Fibroblast of mammary gland (primary cell): ENCODE measurements at regions not wholly inside any gene's neighbourhood (a gene's known extent, or its start where the extent isn't known, plus 50 kb on each side); places are given as distances from the start of the nearest gene placed in this dataset.
A peak's percentile ranks its signal among the peaks of the same experiment; 100 is the strongest.

ENCODE experiments used
- DNase-seq: peaks from one replicate; pipeline ENCODE4 v3.0.0-alpha.2; 2010; ENCODE audit warnings: low read depth
- H3K4me3 ChIP-seq: 2 replicates; pipeline ENCODE4 v1.5.1; 2011; ENCODE audit warnings: low read depth, mild to moderate bottlenecking, low read length, moderate library complexity; ENCODE audit not compliant: control insufficient read depth
- TF ChIP-seq, protein P1 (sequence below): conservative IDR thresholded peaks from 2 replicates; pipeline ENCODE4 v1.5.1; 2011; ENCODE audit warnings: low read depth, low read length, inconsistent platforms; ENCODE audit not compliant: control insufficient read depth, insufficient read depth

DNA sequence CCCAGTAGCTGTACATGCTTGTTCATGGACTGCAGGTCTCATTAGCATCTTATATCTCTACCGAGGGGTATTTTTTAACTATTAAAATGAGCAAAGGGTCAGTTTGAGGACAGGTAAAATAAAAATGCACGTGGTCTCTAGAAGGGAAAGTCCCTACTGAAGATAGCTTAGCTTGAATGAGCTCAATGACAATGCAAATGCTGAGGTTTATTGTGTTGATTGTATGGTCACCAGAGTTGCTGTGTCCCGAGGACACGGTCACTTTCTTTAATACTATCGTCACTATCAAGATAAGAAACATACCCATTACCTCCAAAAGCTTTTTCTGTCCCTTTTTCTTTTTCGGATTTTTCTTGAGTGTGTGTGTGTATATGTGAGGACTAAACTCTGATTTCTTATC, 250.5 kb upstream of the PRKX start:
- DNase-seq: no peak
- TF ChIP-seq, protein P1, sequence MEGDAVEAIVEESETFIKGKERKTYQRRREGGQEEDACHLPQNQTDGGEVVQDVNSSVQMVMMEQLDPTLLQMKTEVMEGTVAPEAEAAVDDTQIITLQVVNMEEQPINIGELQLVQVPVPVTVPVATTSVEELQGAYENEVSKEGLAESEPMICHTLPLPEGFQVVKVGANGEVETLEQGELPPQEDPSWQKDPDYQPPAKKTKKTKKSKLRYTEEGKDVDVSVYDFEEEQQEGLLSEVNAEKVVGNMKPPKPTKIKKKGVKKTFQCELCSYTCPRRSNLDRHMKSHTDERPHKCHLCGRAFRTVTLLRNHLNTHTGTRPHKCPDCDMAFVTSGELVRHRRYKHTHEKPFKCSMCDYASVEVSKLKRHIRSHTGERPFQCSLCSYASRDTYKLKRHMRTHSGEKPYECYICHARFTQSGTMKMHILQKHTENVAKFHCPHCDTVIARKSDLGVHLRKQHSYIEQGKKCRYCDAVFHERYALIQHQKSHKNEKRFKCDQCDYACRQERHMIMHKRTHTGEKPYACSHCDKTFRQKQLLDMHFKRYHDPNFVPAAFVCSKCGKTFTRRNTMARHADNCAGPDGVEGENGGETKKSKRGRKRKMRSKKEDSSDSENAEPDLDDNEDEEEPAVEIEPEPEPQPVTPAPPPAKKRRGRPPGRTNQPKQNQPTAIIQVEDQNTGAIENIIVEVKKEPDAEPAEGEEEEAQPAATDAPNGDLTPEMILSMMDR: no peak
- no peak overlapping the region for H3K4me3 ChIP-seq

DNA sequence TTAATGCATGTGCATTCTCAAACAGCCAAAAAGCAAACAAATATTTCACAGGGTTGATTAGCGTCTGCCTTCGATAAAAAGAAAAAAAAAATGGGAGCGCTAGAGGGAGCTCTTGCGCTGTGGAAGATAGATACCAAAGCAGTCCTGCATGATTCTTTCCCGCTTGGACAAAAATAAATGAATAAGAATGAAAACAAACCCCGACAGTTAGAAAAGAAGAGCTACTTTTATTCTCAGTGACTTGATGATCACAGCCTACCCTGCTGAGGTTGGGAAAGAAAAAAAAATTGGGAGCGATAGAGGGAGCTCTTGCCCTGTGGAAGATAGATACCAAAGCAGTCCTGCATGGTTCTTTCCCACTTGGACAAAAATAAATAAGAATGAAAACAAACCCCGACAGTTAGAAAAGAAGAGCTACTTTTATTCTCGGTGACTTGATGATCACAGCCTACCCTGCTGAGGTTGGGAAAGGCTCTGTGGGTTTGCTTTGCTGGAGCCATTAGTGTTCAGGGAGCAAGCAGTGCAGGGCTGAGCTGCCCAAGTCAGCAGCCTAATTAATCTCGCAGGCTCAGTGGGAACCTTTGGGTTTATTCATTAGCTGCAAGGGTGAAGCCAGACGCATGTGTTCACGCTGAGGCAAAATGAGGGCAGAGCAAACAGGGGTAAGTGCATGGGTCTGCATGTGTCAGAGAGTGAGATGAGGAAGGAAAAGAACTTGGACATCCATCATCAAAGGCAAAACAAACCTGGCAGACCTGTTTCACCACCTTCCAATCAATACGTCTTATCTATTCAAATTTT, 249.3 kb upstream of the PRKX start:
- TF ChIP-seq, protein P1: peak; percentile 50
- H3K4me3 ChIP-seq: no peak overlapping the region
- DNase-seq: peak; percentile 22

DNA sequence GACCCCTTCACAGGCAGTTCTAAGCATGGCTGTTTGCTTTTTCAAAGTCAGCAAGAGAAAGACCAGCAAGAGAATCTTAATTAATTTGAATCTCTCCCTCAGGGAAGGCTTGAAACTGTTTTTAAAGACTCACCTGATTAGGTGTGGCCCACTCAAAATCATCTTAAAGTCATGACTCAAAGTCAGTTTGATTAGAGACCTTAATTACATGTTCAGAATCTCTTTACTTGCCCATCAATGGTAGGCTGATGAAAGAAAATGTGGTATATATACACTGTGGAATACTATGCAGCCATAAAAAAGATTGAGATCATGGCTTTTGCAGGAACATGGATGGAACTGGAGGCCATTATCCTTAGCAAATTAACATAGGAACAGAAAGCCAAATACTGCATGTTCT, 247.5 kb upstream of the PRKX start:
- TF ChIP-seq, protein P1: no peak
- H3K4me3 ChIP-seq: no peak overlapping the region
- DNase-seq: no peak

DNA sequence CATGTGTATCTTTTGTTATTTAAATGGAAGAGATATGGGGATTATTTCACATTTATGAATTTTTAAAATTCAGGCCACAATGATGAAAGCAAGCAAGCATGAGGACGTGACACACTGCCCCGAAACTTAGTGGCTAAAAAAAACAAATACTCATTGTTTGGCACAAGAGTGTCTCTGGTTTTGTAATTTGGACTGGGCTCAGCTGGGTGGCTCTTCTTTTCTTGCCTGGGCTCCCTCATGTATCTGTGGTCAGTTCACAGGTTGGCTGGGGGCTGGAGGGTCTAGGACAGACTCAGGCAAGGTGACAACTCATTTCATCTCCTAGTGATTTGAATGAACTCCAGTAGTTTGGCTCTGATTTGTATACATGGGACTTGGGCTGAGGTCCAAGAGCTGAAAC, 238.4 kb upstream of the PRKX start:
- TF ChIP-seq, protein P1: no peak
- H3K4me3 ChIP-seq: no peak overlapping the region

DNA sequence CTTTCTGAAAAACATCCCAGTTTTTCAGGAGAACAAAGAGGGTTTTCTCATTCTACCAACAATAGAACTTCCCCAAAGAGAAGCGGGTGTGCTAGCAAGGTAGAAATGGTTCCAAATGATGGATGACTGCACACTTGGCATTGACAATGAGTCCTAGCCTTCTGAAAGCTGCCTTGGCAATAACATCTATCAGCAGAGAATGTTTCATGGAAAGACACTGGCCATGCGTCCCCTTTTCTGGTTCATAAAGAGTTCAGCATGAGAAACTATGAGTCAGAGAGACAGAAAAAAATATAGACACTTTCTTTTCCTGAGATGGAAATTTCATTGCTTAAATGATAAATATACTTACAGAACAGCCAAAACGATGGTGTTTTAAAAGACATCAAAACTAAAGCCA, 236.9 kb upstream of the PRKX start:
- DNase-seq: no peak
- TF ChIP-seq, protein P1: no peak

More for the DNA sequence above, 238.4 kb upstream of the PRKX start:
- DNase-seq: no peak

DNA sequence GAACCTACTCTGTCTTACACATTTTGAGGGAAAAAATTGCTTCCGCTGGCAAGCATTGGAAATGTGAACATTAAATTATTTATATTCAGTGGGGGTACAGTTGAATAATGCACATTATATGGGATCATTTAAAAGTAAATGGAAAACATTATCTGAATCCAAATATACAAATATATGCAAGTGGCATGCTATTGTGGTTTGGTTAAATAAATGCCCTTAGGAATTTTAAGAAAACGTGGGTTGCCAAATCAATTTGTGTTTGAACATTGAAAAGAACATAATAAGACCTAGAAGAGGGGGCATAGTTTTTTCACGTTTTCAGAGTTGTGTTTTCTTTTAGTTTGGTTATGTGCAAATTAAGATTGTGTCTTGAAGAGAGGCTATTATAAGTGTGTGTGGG, 230.5 kb upstream of the PRKX start:
- TF ChIP-seq, protein P1: no peak
- H3K4me3 ChIP-seq: no peak overlapping the region
- DNase-seq: no peak

More for the DNA sequence above, 236.9 kb upstream of the PRKX start:
- no peak overlapping the region for H3K4me3 ChIP-seq
